Spleen (tissue), 7 donors: ENCODE measurements at regions not wholly inside any gene's neighbourhood (a gene's known extent, or its start where the extent isn't known, plus 50 kb on each side); places are given as distances from the start of the nearest gene placed in this dataset.

Source experiments
- CTCF ChIP-seq, 11 experiments: fragments of 200-600 bp in 7 of 11; fragments of 450-650 bp in 4 of 11; sonication (generic) in 4 of 11; IDR thresholded peaks in 8 of 11; conservative IDR thresholded peaks in 3 of 11; 1 replicate in 7 of 11; 2 replicates in 4 of 11; pipeline versions ENCODE4 v1.4.0 to v1.8.0; 2016 to 2021; ENCODE audit warnings: antibody characterized with exemption in 11 of 11, inconsistent platforms in 4 of 11, mild to moderate bottlenecking in 1 of 11
- POLR2A ChIP-seq, 3 donors: fragments of 450-650 bp; IDR thresholded peaks; one replicate each; pipeline ENCODE4 v1.5.1; 2017; ENCODE audit warnings: antibody characterized with exemption in 3 of 3, mild to moderate bottlenecking in 1 of 3
- POLR2AphosphoS5 ChIP-seq, 3 donors: sonication (generic); formaldehyde crosslinking; IDR thresholded peaks; one replicate each; pipeline ENCODE4 v1.5.1; 2017; ENCODE audit warnings: antibody characterized with exemption in 3 of 3
- donor health status: DM: no; HTN: no; CAD: no; lungs with moderate emphysema.
- donor health status: DM: no; HTN: no; CAD: no.
- donor health status: DM: no; HTN: no; CAD: no.

GRCh38 chr6:85771455-85771854, 128.8 kb upstream of the SYNCRIP start:
- no peak for TF ChIP-seq POLR2AphosphoS5 (IDR thresholded peaks at IDR 0.05)
- no peak for TF ChIP-seq CTCF (IDR thresholded peaks at IDR 0.05 in 8 of 11, conservative IDR thresholded peaks at IDR 0.05 in 3 of 11)
- TF ChIP-seq POLR2A (IDR thresholded peaks at IDR 0.05) = no peak
